Limb (tissue), 2 donors: ENCODE measurements at regions not wholly inside any gene's neighbourhood (a gene's known extent, or its start where the extent isn't known, plus 50 kb on each side); places are given as distances from the start of the nearest gene placed in this dataset.

Experiments used
- DNase-seq, 2 donors: peaks; one replicate each; pipeline ENCODE4 v3.0.0-alpha.2; 2016; ENCODE audit errors: extremely low spot score in 2 of 2

DNA sequence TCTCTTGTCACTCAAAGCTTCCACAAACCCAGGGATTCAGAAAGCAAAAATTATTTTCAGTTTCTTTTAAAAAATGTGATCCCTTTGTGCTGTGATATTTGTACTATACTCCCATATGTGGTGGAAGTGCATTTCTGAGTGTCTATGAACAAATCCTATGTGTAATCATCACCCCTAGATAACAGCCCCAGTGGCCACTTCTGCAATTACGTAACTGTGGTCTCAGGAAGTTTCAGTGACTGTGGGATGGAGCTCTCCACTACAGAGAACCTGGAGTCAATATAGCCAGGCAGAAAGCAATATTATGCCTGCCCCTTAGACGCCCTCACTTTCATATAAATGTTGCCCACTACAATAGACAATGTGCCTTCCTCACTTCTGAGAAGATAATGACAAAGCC is 1101.7 kb upstream of the GHITM start:
- no peak for DNase-seq

GRCh38 chr10:83038631-83039030 is 1100.7 kb upstream of the GHITM start:
- no peak for DNase-seq

DNA sequence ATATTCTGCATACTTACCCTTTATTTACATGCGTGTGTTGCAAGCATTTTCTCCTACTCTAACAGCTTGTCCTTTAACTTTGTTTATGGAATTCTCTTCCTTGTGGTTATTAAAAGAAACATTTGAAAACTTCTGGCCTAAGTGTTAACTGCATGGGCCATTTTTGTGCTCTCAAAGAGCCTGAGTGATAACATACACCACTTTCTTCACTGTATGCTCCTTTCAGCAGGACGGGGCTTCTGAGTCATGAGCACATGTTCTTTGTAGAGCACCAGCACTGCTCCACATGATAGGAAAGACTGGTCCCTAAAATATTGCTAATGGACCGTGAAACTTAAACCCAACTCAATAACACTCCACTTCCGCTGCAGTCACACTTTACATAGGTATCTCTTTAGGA is 1093.6 kb upstream of the GHITM start:
- DNase-seq, result no peak

GRCh38 chr10:83050815-83051214 is 1088.5 kb upstream of the GHITM start:
- no peak for DNase-seq

DNA sequence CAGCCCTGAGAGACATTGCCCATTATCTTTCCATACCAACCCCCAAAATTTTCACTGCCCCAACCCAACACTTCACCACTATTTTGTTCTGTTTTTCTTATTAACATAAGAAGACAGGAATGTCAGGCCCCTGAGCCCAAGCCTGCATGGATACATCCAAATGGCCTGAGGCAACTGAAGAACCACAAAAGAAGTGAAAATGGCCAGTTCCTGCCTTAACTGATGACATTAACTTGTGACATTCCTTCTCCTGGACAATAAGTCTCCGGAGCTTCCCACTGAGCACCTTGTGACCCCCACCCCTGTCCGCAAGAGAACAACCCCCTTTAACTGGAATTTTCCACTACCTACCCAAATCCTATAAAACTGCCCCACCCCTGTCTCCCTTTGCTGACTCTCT is 1076.4 kb upstream of the GHITM start:
- no peak for DNase-seq

DNA sequence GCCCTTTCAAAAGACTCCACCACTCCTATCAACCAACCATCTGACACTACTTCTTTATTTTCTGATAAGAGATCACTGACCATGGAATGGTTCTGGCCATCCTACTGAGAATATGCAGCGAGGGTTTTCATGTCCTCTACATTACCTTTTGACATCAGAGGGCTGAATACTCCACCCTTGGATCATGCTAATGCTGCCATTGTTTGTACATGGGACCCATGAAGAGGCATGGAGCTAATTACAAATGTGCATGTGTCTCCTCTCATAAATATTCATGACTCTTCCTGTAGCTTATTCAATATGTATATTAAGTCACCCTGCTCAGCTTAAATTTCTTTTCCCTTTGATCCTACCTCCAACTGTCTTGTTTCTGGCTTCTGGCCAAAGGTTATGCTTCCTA is 1065.8 kb upstream of the GHITM start:
- no peak for DNase-seq

GRCh38 chr10:83075016-83075814 is 1064.1 kb upstream of the GHITM start:
- peak in 1 of 2 donors; percentile 64 for DNase-seq

GRCh38 chr10:83075815-83076355 is 1063.4 kb upstream of the GHITM start:
- no peak for DNase-seq

GRCh38 chr10:83076443-83076842 is 1062.9 kb upstream of the GHITM start:
- DNase-seq, result no peak

GRCh38 chr10:83078160-83078559 is 1061.1 kb upstream of the GHITM start:
- DNase-seq, result no peak

- DNase-seq, result no peak
Observed at GRCh38 chr10:83078645-83079044, 1060.7 kb upstream of the GHITM start.

DNA sequence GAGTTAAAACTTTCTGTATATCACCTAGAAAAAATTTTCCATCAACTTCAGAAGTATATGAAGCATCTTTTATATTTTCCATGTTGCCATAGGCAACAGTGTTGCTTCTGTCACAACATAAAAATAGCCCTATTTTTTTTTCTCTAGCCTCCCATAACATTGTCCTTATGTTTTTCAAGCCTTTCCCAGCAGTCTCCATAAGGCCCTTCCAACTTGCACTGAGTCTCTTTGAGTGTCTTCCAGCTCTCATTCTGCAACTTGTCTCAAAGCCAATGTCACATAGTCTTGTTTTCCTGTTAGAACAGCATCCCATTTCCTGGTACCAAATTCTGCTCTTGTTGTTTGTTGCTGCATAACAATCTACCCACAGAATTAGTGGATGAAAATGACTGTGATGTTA is 1055.5 kb upstream of the GHITM start:
- peak in 1 of 2 donors; percentile 50 for DNase-seq

DNA sequence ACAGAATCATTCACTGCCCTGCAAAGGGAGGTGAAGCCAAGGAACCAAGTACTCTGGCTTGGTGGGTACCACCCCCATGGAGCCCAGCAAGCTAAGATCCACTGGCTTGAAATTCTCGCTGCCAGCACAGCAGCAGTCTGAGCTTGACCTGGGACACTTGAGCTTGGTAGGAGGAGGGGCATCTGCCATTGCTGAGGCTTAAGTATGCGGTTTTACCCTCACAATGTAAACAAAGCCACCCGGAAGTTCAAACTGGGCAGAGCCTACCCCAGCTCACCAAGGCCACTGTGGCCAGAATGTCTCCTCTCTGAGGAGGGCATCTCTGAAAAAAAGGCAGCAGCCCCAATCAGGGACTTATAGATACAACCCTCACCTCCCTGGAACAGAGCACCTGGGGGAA is 1050.0 kb upstream of the GHITM start:
- DNase-seq, result no peak

DNA sequence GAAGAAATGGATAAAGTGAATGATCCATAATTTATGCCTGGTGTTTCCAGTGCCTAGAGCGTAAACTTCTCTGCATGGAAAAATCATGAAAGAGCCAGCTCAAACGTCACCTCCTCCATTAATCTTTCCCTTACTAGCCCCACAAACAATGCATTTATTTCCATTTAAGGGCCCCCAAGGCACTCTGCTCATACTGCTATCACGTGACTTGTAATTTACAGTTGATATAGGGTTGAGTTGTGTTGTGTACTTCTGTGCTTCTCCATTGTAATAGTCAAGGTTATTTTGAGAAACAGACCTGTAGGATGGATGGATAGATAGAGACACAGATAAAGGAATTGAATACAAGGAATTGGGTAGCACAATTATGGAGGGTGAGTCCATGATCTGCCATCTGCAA is 1034.7 kb upstream of the GHITM start:
- DNase-seq, result no peak

DNA sequence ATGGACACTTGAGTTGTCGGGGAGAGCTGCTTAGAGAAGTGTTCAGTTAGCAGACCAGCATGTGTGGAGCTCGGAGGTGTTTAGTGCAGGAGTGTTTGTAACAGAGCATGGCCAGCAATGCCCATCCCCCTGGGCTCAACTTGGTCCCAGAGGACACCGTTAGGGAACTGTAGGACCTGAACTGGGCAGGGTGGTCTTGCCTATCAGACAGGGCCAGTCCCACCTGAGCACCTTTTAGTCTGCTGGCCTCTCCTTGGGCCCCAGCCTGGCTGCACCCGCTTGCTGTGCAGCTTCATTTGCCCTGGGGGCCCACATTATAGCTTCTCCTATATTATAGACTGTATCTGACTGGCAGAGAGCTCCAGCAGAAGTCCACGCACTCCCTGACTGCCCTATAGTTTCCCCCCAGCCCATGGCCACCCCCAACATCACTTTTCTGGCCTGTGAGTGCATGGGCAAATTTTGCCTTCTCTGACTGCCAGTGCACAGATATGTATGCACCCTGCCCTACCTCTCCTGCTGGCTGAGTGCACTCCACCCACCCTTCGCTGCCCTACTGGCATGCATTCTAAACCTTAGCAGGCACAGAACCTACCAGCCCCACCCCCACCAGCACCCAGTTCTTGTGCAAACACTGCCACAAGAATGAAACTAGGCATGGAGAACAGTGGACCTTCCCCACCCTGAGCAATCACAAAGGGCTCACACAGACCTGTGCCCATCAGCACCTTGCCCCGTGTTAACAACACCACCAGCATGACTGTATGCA is 1030.6 kb upstream of the GHITM start:
- DNase-seq, result no peak

DNA sequence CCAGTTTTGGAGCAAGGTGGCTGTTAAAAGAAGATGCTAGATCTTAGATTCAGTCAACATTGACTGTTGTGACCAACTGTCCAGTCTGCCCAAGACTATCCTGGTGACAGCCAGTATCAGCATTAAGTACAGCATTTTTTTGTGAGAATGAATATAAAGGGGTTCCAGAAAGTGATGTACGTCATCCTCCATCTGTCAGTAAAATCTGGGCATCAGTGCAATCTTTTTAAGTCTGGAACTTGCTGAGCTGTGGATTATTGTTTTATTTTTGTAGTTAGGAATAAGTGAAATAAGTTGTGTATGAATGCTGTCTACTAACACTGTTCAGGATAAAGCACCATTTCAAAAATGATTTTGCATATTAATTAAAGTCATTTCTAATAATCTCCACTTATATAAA is 1020.0 kb upstream of the GHITM start:
- no peak for DNase-seq

GRCh38 chr10:83122336-83122735 is 1017.0 kb upstream of the GHITM start:
- no peak for DNase-seq

DNA sequence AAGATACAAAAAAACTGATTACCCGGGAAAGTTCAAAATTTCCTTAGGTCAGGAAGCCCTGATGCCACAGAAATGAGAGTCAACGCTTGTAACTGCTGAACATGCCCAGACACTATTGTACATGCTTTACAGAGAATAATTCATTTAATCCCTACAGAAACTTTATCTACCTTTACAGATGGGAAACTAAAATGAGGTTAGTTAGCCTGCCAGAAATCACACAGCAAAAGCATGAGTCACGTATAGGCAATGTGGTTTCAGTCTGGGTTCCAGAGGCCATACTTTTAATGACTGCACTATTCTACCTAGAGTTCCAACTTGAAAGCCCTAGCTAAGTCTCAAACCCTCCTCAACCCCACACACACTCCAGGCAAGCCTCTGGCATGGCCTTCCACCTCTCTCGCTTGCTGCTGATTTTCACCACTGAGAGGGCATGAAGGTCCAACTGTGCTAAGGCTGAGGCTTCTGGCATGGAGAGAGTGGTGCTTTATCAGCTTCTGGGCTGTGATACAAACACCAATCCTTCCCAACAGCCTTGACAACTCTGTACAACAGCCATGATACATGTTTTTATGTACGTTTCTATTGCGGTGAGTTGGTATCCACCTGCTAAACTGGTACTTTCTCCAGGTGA is 1011.2 kb upstream of the GHITM start:
- DNase-seq, result no peak

- no peak for DNase-seq
Observed at GRCh38 chr10:83140811-83141210, 998.5 kb upstream of the GHITM start.

DNA sequence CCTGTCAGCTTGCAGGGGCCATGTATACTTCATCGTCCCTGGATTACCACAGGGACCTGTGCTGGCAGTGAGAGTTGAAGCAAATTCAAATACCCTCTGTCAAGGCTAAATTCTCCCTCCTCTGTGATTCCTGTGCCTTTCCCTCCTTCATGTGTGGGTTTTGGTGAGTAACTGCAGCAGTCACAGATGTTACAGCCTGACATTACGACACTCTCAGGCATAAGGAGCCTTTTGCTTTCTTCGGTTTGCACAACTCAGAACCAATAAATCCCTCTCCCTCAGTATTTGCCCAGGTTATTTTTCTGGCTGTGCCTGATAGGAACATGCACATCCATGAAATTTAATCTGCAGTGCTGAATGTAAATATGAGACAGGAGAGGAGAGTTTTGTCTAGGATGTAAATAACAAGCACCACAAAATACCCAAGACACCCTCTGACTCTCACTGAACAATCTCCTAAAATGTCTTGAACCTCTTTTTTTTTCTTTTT is 997.2 kb upstream of the GHITM start:
- DNase-seq, result no peak

GRCh38 chr10:83144461-83144860 is 994.8 kb upstream of the GHITM start:
- DNase-seq, result no peak

DNA sequence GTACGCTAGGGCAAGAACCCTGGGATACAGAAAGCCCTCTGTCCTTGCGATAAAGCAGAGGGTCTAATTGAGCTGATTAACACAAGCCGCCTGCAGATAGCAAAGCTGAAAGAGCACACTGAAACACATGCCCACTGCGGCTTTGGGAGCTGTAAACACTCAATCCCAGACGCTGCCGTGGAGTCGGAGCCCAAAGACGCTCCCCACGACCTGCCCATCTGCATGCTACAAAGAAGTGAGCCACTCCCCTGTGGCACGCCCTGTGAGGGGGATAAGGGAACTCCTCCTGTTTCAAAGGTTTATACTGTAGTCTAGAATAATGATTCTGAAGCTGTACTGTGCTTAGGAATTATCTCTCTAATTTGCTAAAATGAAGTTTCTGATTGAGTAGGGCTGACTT is 985.6 kb upstream of the GHITM start:
- DNase-seq, result no peak
